ENCODE measurements at regions not wholly inside any gene's neighbourhood (a gene's known extent, or its start where the extent isn't known, plus 50 kb on each side); places are given as distances from the start of the nearest gene placed in this dataset.

DNA sequence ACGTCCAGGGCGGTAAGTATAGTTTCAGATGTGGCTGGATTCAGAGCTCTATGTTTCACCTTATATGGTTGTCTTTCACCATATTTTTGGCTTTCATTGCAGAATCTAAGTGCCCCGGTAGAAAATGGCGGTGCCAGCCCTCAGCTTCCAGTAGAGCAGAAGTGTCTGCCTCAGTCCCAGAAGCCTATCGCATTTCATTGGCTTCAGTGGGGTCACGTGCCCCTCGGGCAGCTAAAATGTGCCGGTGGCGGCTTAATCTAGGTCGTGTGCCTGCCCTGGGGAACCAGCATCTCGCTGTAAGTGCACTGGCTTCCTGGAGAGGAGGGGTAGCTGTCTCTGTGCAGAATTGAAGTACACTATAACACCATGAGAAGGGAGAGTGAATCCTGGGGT, 107.4 kb upstream of the MAGI3 start:
- no peak for TF ChIP-seq NPAS2 (CRISPR knock-in tag; IDR thresholded peaks at IDR 0.05; ENCODE audit: borderline replicate concordance)
- TF ChIP-seq, protein P1, sequence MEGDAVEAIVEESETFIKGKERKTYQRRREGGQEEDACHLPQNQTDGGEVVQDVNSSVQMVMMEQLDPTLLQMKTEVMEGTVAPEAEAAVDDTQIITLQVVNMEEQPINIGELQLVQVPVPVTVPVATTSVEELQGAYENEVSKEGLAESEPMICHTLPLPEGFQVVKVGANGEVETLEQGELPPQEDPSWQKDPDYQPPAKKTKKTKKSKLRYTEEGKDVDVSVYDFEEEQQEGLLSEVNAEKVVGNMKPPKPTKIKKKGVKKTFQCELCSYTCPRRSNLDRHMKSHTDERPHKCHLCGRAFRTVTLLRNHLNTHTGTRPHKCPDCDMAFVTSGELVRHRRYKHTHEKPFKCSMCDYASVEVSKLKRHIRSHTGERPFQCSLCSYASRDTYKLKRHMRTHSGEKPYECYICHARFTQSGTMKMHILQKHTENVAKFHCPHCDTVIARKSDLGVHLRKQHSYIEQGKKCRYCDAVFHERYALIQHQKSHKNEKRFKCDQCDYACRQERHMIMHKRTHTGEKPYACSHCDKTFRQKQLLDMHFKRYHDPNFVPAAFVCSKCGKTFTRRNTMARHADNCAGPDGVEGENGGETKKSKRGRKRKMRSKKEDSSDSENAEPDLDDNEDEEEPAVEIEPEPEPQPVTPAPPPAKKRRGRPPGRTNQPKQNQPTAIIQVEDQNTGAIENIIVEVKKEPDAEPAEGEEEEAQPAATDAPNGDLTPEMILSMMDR (IDR thresholded peaks at IDR 0.05), result no peak
- TF ChIP-seq REST (IDR thresholded peaks at IDR 0.05), result no peak
- TF ChIP-seq TP53 (CRISPR knock-in tag; IDR thresholded peaks at IDR 0.05), result no peak
- TF ChIP-seq HMGXB4 (CRISPR knock-in tag; IDR thresholded peaks at IDR 0.05; ENCODE audit: borderline replicate concordance), result no peak
- no peak for TF ChIP-seq RFX5 (IDR thresholded peaks at IDR 0.05)
- TF ChIP-seq POLR2A (IDR thresholded peaks at IDR 0.05; ENCODE audit: low read length), result no peak
- no peak for TF ChIP-seq JUN (IDR thresholded peaks at IDR 0.05)
- TF ChIP-seq CHD4 (IDR thresholded peaks at IDR 0.05; ENCODE audit: borderline replicate concordance), result no peak
- no peak for TF ChIP-seq RAD21 (conservative IDR thresholded peaks at IDR 0.05 in 1 of 2, IDR thresholded peaks at IDR 0.05 in 1 of 2)
- TF ChIP-seq USF2 (IDR thresholded peaks at IDR 0.05), result no peak
- no peak for TF ChIP-seq EP300 (IDR thresholded peaks at IDR 0.05)
- TF ChIP-seq FOSL2 (IDR thresholded peaks at IDR 0.05), result no peak
- no peak for TF ChIP-seq FOSL2 (CRISPR knock-in tag; IDR thresholded peaks at IDR 0.05)
